HFF-Myc (cell line): ENCODE measurements at regions not wholly inside any gene's neighbourhood (a gene's known extent, or its start where the extent isn't known, plus 50 kb on each side); places are given as distances from the start of the nearest gene placed in this dataset.

ENCODE experiments used
- DNase-seq: peaks from one replicate; pipeline ENCODE4 v3.0.0-alpha.2; 2011; ENCODE audit warnings: low read depth; ENCODE audit errors: extremely low read depth
- H3K4me3 ChIP-seq: replicated peaks from 2 replicates; pipeline ENCODE4 v1.5.1; 2011; ENCODE audit warnings: low read depth, mild to moderate bottlenecking, control low read depth, low read length
- CTCF ChIP-seq: IDR thresholded peaks from 2 replicates; pipeline ENCODE4 v1.5.1; 2012; ENCODE audit warnings: mild to moderate bottlenecking, low read depth, low read length, control low read depth; ENCODE audit errors: missing control alignments

- DNase-seq = no peak
- H3K4me3 ChIP-seq = no peak overlapping the region
- no peak for TF ChIP-seq CTCF
These were observed 58.8 kb downstream of the SPRY1 start for GRCh38 chr4:123455360-123455759.

GRCh38 chr4:123462007-123462406, 65.4 kb downstream of the SPRY1 start:
- DNase-seq = no peak
- no peak overlapping the region for H3K4me3 ChIP-seq
- TF ChIP-seq CTCF = no peak

- DNase-seq = no peak
- no peak overlapping the region for H3K4me3 ChIP-seq
- no peak for TF ChIP-seq CTCF
These were observed 67.3 kb downstream of the SPRY1 start for GRCh38 chr4:123463869-123464268.

- no peak for DNase-seq
- TF ChIP-seq CTCF = no peak
- H3K4me3 ChIP-seq = no peak overlapping the region
These were observed 68.8 kb downstream of the SPRY1 start for GRCh38 chr4:123465416-123465815.

- H3K4me3 ChIP-seq = no peak overlapping the region
- DNase-seq = no peak
- no peak for TF ChIP-seq CTCF
These were observed 69.6 kb downstream of the SPRY1 start for GRCh38 chr4:123466080-123466785.

GRCh38 chr4:123468479-123469031, 72.0 kb downstream of the SPRY1 start:
- TF ChIP-seq CTCF = no peak
- H3K4me3 ChIP-seq = no peak overlapping the region
- DNase-seq = no peak
